RWPE2 (cell line): ENCODE measurements at regions not wholly inside any gene's neighbourhood (a gene's known extent, or its start where the extent isn't known, plus 50 kb on each side); places are given as distances from the start of the nearest gene placed in this dataset.

Experiments used
- ATAC-seq: fragments of 200-7000 bp; cut with Tn5 transposase; 3 replicates; pipeline ENCODE4 v1.9.1; 2021; ENCODE audit warnings: low read depth
- DNase-seq: peaks from one replicate; pipeline ENCODE4 v3.0.0-alpha.2; 2020; ENCODE audit warnings: low spot score
- H3K27ac ChIP-seq: fragments of 450-650 bp; 2 replicates; pipeline ENCODE4 v1.5.1; 2017; ENCODE audit warnings: mild to moderate bottlenecking; ENCODE audit not compliant: poor library complexity, severe bottlenecking
- H3K27me3 ChIP-seq: fragments of 250-450 bp; sonication (Bioruptor Pico); 2 replicates; pipeline ENCODE4 v1.5.1; 2021; ENCODE audit warnings: mild to moderate bottlenecking, moderate library complexity; ENCODE audit not compliant: insufficient read depth, poor library complexity, severe bottlenecking
- H3K36me3 ChIP-seq: fragments of 250-450 bp; sonication (Bioruptor Pico); 2 replicates; pipeline ENCODE4 v1.5.1; 2020; ENCODE audit warnings: low read depth, mild to moderate bottlenecking, moderate library complexity
- H3K4me1 ChIP-seq: fragments of 250-450 bp; sonication (Bioruptor Pico); 2 replicates; pipeline ENCODE4 v1.5.1; 2021; ENCODE audit warnings: mild to moderate bottlenecking, moderate library complexity; ENCODE audit not compliant: insufficient read depth, poor library complexity, severe bottlenecking
- H3K4me3 ChIP-seq: fragments of 250-450 bp; sonication (Bioruptor Pico); 2 replicates; pipeline ENCODE4 v1.5.1; 2021; ENCODE audit warnings: mild to moderate bottlenecking, moderate library complexity; ENCODE audit not compliant: severe bottlenecking
- H3K9me3 ChIP-seq: fragments of 250-450 bp; sonication (Bioruptor Pico); 2 replicates; pipeline ENCODE4 v1.5.1; 2021; ENCODE audit warnings: mild to moderate bottlenecking, moderate library complexity; ENCODE audit not compliant: severe bottlenecking
- TF ChIP-seq, protein P1 (sequence below): fragments of 450-650 bp; IDR thresholded peaks from one replicate; pipeline ENCODE4 v1.5.1; 2017; ENCODE audit warnings: mild to moderate bottlenecking, moderate library complexity; ENCODE audit not compliant: poor library complexity, severe bottlenecking

DNA sequence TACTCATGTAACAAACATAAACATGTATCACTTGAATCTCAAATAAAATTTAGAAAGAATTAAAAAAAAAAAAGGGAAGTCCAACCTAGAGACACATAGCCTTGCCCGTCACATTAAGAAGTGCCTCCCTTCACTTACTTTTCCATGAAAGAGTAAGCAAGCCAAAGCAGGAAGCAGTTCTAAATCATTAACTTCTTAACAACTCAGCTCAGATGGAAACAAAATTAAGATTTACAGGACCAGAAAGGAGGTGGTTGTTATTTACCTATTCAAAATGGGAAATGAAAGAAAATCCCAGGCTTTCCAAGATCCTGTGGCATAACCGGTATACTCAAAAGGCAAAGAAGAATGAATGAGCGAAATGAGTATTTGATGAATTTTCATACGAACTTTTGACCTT is 258.6 kb upstream of the DCN start:
- Histone ChIP-seq H3K4me3 (no peak overlapping the region), H3K4me1 (no peaks in the 10 kb centered on the region), H3K9me3 (no peaks in the 10 kb centered on the region), H3K27me3 (no peaks in the 10 kb centered on the region), H3K36me3 (no peaks in the 10 kb centered on the region), H3K27ac (no peak overlapping the region)
- ATAC-seq (no peak), DNase-seq (no peak)
- TF ChIP-seq, protein P1, sequence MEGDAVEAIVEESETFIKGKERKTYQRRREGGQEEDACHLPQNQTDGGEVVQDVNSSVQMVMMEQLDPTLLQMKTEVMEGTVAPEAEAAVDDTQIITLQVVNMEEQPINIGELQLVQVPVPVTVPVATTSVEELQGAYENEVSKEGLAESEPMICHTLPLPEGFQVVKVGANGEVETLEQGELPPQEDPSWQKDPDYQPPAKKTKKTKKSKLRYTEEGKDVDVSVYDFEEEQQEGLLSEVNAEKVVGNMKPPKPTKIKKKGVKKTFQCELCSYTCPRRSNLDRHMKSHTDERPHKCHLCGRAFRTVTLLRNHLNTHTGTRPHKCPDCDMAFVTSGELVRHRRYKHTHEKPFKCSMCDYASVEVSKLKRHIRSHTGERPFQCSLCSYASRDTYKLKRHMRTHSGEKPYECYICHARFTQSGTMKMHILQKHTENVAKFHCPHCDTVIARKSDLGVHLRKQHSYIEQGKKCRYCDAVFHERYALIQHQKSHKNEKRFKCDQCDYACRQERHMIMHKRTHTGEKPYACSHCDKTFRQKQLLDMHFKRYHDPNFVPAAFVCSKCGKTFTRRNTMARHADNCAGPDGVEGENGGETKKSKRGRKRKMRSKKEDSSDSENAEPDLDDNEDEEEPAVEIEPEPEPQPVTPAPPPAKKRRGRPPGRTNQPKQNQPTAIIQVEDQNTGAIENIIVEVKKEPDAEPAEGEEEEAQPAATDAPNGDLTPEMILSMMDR = no peak

DNA sequence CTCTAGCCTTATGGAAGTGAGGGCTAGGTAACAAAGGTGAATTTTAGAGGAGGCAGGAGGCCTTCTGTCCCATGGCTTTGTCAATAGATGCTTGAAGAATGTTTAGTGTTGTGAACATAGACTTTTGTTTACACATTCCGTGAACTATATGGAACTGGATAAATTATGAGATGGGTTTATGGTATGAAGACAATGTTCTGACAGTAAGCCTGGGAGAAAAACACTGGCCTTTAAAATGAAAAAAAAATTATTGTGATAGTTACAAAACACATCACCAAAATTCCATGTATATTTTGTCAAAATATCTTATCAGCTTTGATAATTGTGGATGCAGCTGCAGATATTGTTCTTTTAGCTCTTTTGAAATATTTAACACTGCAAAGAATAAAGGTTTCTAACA is 251.5 kb upstream of the DCN start:
- ATAC-seq (no peak), DNase-seq (no peak)
- Histone ChIP-seq H3K4me3 (no peak overlapping the region), H3K27me3 (no peaks in the 10 kb centered on the region), H3K9me3 (no peaks in the 10 kb centered on the region), H3K36me3 (no peaks in the 10 kb centered on the region), H3K4me1 (no peaks in the 10 kb centered on the region), H3K27ac (no peak overlapping the region)
- TF ChIP-seq, protein P1 = no peak

DNA sequence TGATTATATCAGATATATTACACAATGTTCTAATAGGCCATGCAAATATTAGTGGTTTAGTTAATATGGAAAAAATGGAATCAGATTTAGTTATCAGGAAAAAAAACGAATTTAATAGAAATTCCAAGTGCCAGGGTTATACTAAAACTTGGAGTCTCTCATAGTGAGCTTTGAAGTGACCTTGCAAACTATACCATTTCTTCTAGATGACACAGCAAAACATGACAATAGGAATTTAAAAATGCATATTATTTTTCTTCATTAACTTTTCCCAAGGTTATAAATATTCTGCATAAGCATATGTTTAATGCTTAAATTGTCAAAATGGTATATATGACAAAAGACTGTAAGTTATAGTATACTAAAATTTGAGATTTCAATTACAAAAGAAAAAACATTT is 250.1 kb upstream of the DCN start:
- Histone ChIP-seq H3K4me3 (no peak overlapping the region), H3K36me3 (no peaks in the 10 kb centered on the region), H3K27ac (no peak overlapping the region), H3K4me1 (no peaks in the 10 kb centered on the region), H3K27me3 (no peaks in the 10 kb centered on the region), H3K9me3 (no peaks in the 10 kb centered on the region)
- no peak for ATAC-seq
- no peak for DNase-seq
- TF ChIP-seq, protein P1 = no peak

DNA sequence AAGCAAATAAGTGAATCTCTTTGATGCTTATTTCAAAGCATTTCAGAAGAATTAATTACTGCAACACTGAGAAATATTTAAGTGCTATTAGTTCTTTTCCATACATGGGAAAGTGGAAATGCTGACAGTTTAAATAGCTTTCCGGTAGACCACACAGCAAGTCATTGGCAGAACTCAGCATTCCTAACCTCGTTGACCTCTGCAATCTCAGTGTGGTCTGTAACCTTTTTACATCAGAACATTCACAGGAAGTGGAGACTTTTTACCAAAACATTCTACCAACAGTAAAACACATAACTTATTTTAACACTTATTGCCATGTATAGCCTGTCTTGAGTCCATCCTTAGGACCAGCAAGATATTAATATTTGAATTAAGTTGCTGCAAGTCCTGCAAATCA is 249.5 kb upstream of the DCN start:
- Histone ChIP-seq H3K27me3 (no peaks in the 10 kb centered on the region), H3K36me3 (no peaks in the 10 kb centered on the region)

DNA sequence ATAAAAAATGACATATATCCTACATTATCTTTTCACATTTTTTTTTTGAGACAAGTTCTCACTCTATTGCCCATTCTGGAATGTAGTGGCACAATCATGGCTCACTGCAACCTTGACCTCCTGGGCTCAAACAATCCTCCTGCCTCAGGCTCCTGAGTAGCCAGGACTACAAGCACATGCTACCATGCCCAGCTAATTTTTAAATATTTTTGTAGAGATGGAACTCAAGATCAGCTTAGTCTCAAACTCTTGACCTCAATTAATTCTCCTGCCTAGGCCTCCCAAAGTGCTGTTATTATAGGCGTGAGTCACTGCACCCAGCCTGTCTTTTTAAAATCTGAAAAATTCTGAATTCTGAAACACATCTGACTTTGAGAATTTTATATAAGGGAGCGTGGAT is 241.9 kb upstream of the DCN start:
- ATAC-seq = no peak
- H3K36me3 ChIP-seq = no peaks in the 10 kb centered on the region
- DNase-seq = no peak
- no peaks in the 10 kb centered on the region for H3K27me3 ChIP-seq
- H3K4me3 ChIP-seq = no peak overlapping the region
- TF ChIP-seq, protein P1 = no peak
- no peaks in the 10 kb centered on the region for H3K9me3 ChIP-seq
- H3K4me1 ChIP-seq = no peaks in the 10 kb centered on the region
- H3K27ac ChIP-seq = no peak overlapping the region

More for the DNA sequence above, 249.5 kb upstream of the DCN start:
- Histone ChIP-seq H3K4me1 (no peaks in the 10 kb centered on the region), H3K27ac (no peak overlapping the region), H3K4me3 (no peak overlapping the region), H3K9me3 (no peaks in the 10 kb centered on the region)
- DNase-seq (no peak), ATAC-seq (no peak)
- TF ChIP-seq, protein P1 = no peak
